ENCODE measurements at regions not wholly inside any gene's neighbourhood (a gene's known extent, or its start where the extent isn't known, plus 50 kb on each side); places are given as distances from the start of the nearest gene placed in this dataset.

DNA sequence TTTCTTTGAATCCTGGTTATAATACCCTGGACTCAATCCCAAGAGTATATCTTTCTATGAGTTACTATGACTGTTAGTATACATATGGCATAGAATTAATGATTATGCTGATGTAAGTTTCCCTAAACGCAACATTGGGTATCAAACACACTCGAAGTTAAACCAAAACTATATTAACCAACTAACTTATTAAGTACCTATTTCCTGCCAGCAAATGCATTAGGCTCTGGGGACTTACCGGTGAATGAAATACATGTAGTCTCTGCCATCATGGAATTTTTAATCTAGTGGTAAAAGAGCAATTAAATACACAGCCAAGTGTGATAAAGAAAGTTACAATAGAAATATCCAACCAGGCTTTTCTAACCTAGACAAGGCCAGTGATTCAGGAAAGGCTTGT is 193.6 kb upstream of the ADGRL2 start:
- no peaks in the 10 kb centered on the region for H3K9me3 ChIP-seq (ENCODE audit: control insufficient read depth in 2 of 2, insufficient read depth in 1 of 2, low read depth in 1 of 2, low read length in 1 of 2)
- H3K4me1 ChIP-seq (ENCODE audit: control insufficient read depth in 2 of 2, insufficient read depth in 2 of 2, low read length in 1 of 2) = no peaks in the 10 kb centered on the region
- no peak overlapping the region for H3K27ac ChIP-seq (ENCODE audit: low read depth in 2 of 2, low read length in 1 of 2)
- no peaks in the 10 kb centered on the region for H3K27me3 ChIP-seq (ENCODE audit: control insufficient read depth in 1 of 2, insufficient read depth in 2 of 2, low read length in 2 of 2)
- H3K36me3 ChIP-seq (ENCODE audit: control insufficient read depth in 2 of 2, insufficient read depth in 2 of 2, low read length in 1 of 2) = no peaks in the 10 kb centered on the region
- no peak overlapping the region for H3K4me3 ChIP-seq (ENCODE audit: low read depth in 1 of 2, low read length in 2 of 2)
- WGBS, 2 donors = 75 to 88% methylated on average over 3 of the region's 3 CpGs

- Histone ChIP-seq H3K27ac (ENCODE audit: low read depth in 2 of 2, low read length in 1 of 2) (no peak overlapping the region), H3K4me3 (ENCODE audit: low read depth in 1 of 2, low read length in 2 of 2) (no peak overlapping the region), H3K27me3 (ENCODE audit: control insufficient read depth in 1 of 2, insufficient read depth in 2 of 2, low read length in 2 of 2) (no peaks in the 10 kb centered on the region), H3K36me3 (ENCODE audit: control insufficient read depth in 2 of 2, insufficient read depth in 2 of 2, low read length in 1 of 2) (no peaks in the 10 kb centered on the region), H3K4me1 (ENCODE audit: control insufficient read depth in 2 of 2, insufficient read depth in 2 of 2, low read length in 1 of 2) (no peaks in the 10 kb centered on the region), H3K9me3 (ENCODE audit: control insufficient read depth in 2 of 2, insufficient read depth in 1 of 2, low read depth in 1 of 2, low read length in 1 of 2) (no peaks in the 10 kb centered on the region)
- 65 to 87% methylated on average over 5 of the region's 5 CpGs for whole genome bisulfite sequencing, 2 donors
Observed at GRCh38 chr1:81606656-81607055, 194.1 kb upstream of the ADGRL2 start.

- no peaks in the 10 kb centered on the region for H3K36me3 ChIP-seq (ENCODE audit: control insufficient read depth in 2 of 2, insufficient read depth in 2 of 2, low read length in 1 of 2)
- H3K4me3 ChIP-seq (ENCODE audit: low read depth in 1 of 2, low read length in 2 of 2) = no peak overlapping the region
- no peak overlapping the region for H3K27ac ChIP-seq (ENCODE audit: low read depth in 2 of 2, low read length in 1 of 2)
- H3K9me3 ChIP-seq (ENCODE audit: control insufficient read depth in 2 of 2, insufficient read depth in 1 of 2, low read depth in 1 of 2, low read length in 1 of 2) = no peaks in the 10 kb centered on the region
- no peaks in the 10 kb centered on the region for H3K4me1 ChIP-seq (ENCODE audit: control insufficient read depth in 2 of 2, insufficient read depth in 2 of 2, low read length in 1 of 2)
- no peaks in the 10 kb centered on the region for H3K27me3 ChIP-seq (ENCODE audit: control insufficient read depth in 1 of 2, insufficient read depth in 2 of 2, low read length in 2 of 2)
Observed at GRCh38 chr1:81605023-81605422, 195.7 kb upstream of the ADGRL2 start.

DNA sequence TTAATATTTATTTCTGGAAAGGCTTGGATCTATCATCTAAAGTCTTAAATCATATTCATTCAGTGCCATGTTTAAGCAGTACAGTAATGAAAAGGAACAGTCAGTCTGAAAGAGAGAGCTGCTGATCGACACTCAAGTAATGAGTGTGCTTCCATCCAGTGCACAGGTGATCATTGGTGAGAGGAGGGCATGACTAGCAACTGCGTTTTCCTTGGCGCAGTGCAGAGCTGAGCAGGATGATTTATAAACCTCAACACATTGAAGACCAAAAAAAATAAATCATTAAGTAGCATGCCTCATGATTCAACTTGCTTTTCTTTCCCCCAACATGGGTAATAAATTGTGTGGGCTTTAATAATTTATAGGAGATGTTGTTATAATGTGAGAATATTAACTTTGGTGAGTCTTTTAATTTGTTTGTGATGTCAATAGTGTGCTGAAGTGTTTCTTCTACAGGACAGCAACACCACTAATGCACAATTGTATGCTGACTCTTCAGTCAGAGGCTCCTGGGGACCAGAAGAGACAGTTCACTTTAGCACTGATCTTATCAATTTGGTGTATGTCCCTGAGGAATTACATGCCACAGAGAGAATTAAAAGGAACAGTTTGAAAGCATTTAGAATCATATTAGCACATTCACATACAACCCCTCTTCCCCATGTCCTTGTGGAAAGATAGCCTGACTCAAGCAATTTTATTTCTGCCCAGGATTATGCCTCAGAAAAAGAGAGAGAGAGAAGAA is 199.7 kb upstream of the ADGRL2 start:
- Histone ChIP-seq H3K4me3 (ENCODE audit: low read depth in 1 of 2, low read length in 2 of 2) (no peak overlapping the region), H3K36me3 (ENCODE audit: control insufficient read depth in 2 of 2, insufficient read depth in 2 of 2, low read length in 1 of 2) (no peaks in the 10 kb centered on the region), H3K27ac (ENCODE audit: low read depth in 2 of 2, low read length in 1 of 2) (no peak overlapping the region), H3K9me3 (ENCODE audit: control insufficient read depth in 2 of 2, insufficient read depth in 1 of 2, low read depth in 1 of 2, low read length in 1 of 2) (no peaks in the 10 kb centered on the region), H3K27me3 (ENCODE audit: control insufficient read depth in 1 of 2, insufficient read depth in 2 of 2, low read length in 2 of 2) (no peaks in the 10 kb centered on the region), H3K4me1 (ENCODE audit: control insufficient read depth in 2 of 2, insufficient read depth in 2 of 2, low read length in 1 of 2) (no peaks in the 10 kb centered on the region)
- WGBS, 2 donors = 77 to 86% methylated on average over 3 of the region's 3 CpGs

DNA sequence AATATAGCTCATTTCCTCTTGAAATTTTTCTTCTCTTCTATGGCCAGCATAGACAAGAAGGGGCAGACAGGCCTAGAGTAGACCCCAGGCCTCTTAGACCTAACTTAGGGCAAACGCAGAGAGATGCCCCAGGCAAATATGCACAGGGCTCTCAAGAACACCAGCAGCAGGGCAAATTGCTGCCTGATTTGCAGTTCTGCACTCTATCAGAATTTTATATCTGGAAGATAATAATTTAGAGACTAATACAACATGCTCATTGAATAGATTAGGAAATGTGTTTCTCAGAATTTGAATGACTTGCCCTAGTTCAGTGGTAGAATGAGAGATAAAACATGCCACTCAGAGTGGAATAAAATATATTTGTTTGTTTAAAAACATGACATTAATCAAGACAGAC is 200.4 kb upstream of the ADGRL2 start:
- no peak overlapping the region for H3K4me3 ChIP-seq (ENCODE audit: low read depth in 1 of 2, low read length in 2 of 2)
- H3K27me3 ChIP-seq (ENCODE audit: control insufficient read depth in 1 of 2, insufficient read depth in 2 of 2, low read length in 2 of 2) = no peaks in the 10 kb centered on the region
- H3K9me3 ChIP-seq (ENCODE audit: control insufficient read depth in 2 of 2, insufficient read depth in 1 of 2, low read depth in 1 of 2, low read length in 1 of 2) = no peaks in the 10 kb centered on the region
- H3K36me3 ChIP-seq (ENCODE audit: control insufficient read depth in 2 of 2, insufficient read depth in 2 of 2, low read length in 1 of 2) = no peaks in the 10 kb centered on the region
- no peak overlapping the region for H3K27ac ChIP-seq (ENCODE audit: low read depth in 2 of 2, low read length in 1 of 2)
- 89 to 96% methylated on average over 1 of the region's 1 CpG for WGBS, 2 donors
- no peaks in the 10 kb centered on the region for H3K4me1 ChIP-seq (ENCODE audit: control insufficient read depth in 2 of 2, insufficient read depth in 2 of 2, low read length in 1 of 2)

GRCh38 chr1:81598623-81599022 is 202.1 kb upstream of the ADGRL2 start:
- no peaks in the 10 kb centered on the region for H3K9me3 ChIP-seq (ENCODE audit: control insufficient read depth in 2 of 2, insufficient read depth in 1 of 2, low read depth in 1 of 2, low read length in 1 of 2)
- no peaks in the 10 kb centered on the region for H3K27me3 ChIP-seq (ENCODE audit: control insufficient read depth in 1 of 2, insufficient read depth in 2 of 2, low read length in 2 of 2)
- H3K4me3 ChIP-seq (ENCODE audit: low read depth in 1 of 2, low read length in 2 of 2) = no peak overlapping the region
- H3K27ac ChIP-seq (ENCODE audit: low read depth in 2 of 2, low read length in 1 of 2) = no peak overlapping the region
- H3K4me1 ChIP-seq (ENCODE audit: control insufficient read depth in 2 of 2, insufficient read depth in 2 of 2, low read length in 1 of 2) = no peaks in the 10 kb centered on the region
- H3K36me3 ChIP-seq (ENCODE audit: control insufficient read depth in 2 of 2, insufficient read depth in 2 of 2, low read length in 1 of 2) = no peaks in the 10 kb centered on the region
- WGBS, 2 donors = 86 to 89% methylated on average over 4 of the region's 4 CpGs

- Histone ChIP-seq H3K36me3 (ENCODE audit: control insufficient read depth in 2 of 2, insufficient read depth in 2 of 2, low read length in 1 of 2) (no peaks in the 10 kb centered on the region), H3K27me3 (ENCODE audit: control insufficient read depth in 1 of 2, insufficient read depth in 2 of 2, low read length in 2 of 2) (no peaks in the 10 kb centered on the region), H3K27ac (ENCODE audit: low read depth in 2 of 2, low read length in 1 of 2) (no peak overlapping the region), H3K9me3 (ENCODE audit: control insufficient read depth in 2 of 2, insufficient read depth in 1 of 2, low read depth in 1 of 2, low read length in 1 of 2) (no peaks in the 10 kb centered on the region), H3K4me1 (ENCODE audit: control insufficient read depth in 2 of 2, insufficient read depth in 2 of 2, low read length in 1 of 2) (no peaks in the 10 kb centered on the region), H3K4me3 (ENCODE audit: low read depth in 1 of 2, low read length in 2 of 2) (no peak overlapping the region)
- WGBS, 2 donors = 81 to 82% methylated on average over 3 of the region's 3 CpGs
Observed at GRCh38 chr1:81597720-81598426, 202.9 kb upstream of the ADGRL2 start.

- H3K4me3 ChIP-seq (ENCODE audit: low read depth in 1 of 2, low read length in 2 of 2) = no peak overlapping the region
- no peaks in the 10 kb centered on the region for H3K9me3 ChIP-seq (ENCODE audit: control insufficient read depth in 2 of 2, insufficient read depth in 1 of 2, low read depth in 1 of 2, low read length in 1 of 2)
- no peaks in the 10 kb centered on the region for H3K27me3 ChIP-seq (ENCODE audit: control insufficient read depth in 1 of 2, insufficient read depth in 2 of 2, low read length in 2 of 2)
- H3K36me3 ChIP-seq (ENCODE audit: control insufficient read depth in 2 of 2, insufficient read depth in 2 of 2, low read length in 1 of 2) = no peaks in the 10 kb centered on the region
- WGBS, 2 donors = 93 to 95% methylated on average over 14 of the region's 14 CpGs
- H3K4me1 ChIP-seq (ENCODE audit: control insufficient read depth in 2 of 2, insufficient read depth in 2 of 2, low read length in 1 of 2) = no peaks in the 10 kb centered on the region
- no peak overlapping the region for H3K27ac ChIP-seq (ENCODE audit: low read depth in 2 of 2, low read length in 1 of 2)
Observed at GRCh38 chr1:81596341-81596740, 204.4 kb upstream of the ADGRL2 start.

- Histone ChIP-seq H3K4me3 (ENCODE audit: low read depth in 1 of 2, low read length in 2 of 2) (no peak overlapping the region), H3K36me3 (ENCODE audit: control insufficient read depth in 2 of 2, insufficient read depth in 2 of 2, low read length in 1 of 2) (no peaks in the 10 kb centered on the region), H3K27ac (ENCODE audit: low read depth in 2 of 2, low read length in 1 of 2) (no peak overlapping the region), H3K9me3 (ENCODE audit: control insufficient read depth in 2 of 2, insufficient read depth in 1 of 2, low read depth in 1 of 2, low read length in 1 of 2) (no peaks in the 10 kb centered on the region), H3K27me3 (ENCODE audit: control insufficient read depth in 1 of 2, insufficient read depth in 2 of 2, low read length in 2 of 2) (no peaks in the 10 kb centered on the region), H3K4me1 (ENCODE audit: control insufficient read depth in 2 of 2, insufficient read depth in 2 of 2, low read length in 1 of 2) (no peaks in the 10 kb centered on the region)
- WGBS, 2 donors = 21 to 36% methylated on average over 1 of the region's 1 CpG
Observed at GRCh38 chr1:81594206-81594605, 206.5 kb upstream of the ADGRL2 start.

- Histone ChIP-seq H3K36me3 (ENCODE audit: control insufficient read depth in 2 of 2, insufficient read depth in 2 of 2, low read length in 1 of 2) (no peaks in the 10 kb centered on the region), H3K9me3 (ENCODE audit: control insufficient read depth in 2 of 2, insufficient read depth in 1 of 2, low read depth in 1 of 2, low read length in 1 of 2) (no peaks in the 10 kb centered on the region), H3K4me3 (ENCODE audit: low read depth in 1 of 2, low read length in 2 of 2) (no peak overlapping the region), H3K27me3 (ENCODE audit: control insufficient read depth in 1 of 2, insufficient read depth in 2 of 2, low read length in 2 of 2) (no peaks in the 10 kb centered on the region), H3K27ac (ENCODE audit: low read depth in 2 of 2, low read length in 1 of 2) (no peak overlapping the region), H3K4me1 (ENCODE audit: control insufficient read depth in 2 of 2, insufficient read depth in 2 of 2, low read length in 1 of 2) (no peaks in the 10 kb centered on the region)
- WGBS, 2 donors = 70 to 73% methylated on average over 2 of the region's 2 CpGs
Observed at GRCh38 chr1:81592233-81592632, 208.5 kb upstream of the ADGRL2 start.

Data from esophagus (tissue), 2 donors.